Endothelial cell of hepatic sinusoid (primary cell): ENCODE measurements at regions not wholly inside any gene's neighbourhood (a gene's known extent, or its start where the extent isn't known, plus 50 kb on each side); places are given as distances from the start of the nearest gene placed in this dataset.
"Not testable (repeated sequence)": the region's sequence is repeated elsewhere in the genome, so short reads cannot be mapped to it uniquely, and the experiment has no call there.

Source experiments
- in situ Hi-C: cut with HindIII; loops from 2 replicates; pipeline ENCODE4 v1.10.0; 2017; ENCODE audit warnings: low sequenced_read_pairs

DNA sequence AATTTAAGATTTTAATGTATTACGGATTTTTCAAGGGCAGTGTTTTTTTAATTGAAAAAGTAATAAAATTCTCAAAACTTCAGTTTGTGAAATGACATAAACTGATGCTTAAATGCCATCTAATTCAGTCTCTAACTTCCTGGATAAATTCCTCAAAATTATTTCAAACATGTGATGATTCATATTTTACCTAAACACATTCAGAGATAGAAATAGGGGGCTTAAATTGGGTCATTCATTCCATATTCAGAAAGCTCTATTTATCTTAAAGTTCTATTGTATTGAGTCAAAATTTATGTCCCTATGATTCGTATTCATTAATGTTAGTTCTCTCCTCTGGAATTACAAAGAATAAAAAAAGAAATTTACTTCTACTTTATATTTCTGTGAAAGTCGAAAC is 713.6 kb upstream of the CHRM3 start:
- in situ Hi-C loops: no loop called here

DNA sequence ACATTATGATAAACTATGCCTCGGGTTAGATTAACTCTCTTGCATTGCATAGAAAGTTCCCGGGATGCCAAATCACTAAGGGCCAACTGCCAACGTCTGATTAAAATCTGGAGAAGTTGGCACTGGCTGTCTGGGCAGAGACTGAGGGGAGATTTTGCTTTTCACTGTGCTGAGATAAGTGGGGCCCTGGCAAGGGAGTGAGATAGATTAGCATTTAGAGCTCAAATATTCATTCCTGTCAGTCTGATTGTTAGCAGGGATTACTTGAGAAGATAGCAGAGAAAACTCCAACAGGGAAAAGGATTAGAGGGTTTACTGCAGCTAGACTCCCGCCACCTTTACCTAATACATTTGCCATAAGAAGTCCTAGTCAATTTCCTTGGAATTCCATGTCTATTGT is 714.1 kb upstream of the CHRM3 start:
- in situ Hi-C loops: no loop called here

DNA sequence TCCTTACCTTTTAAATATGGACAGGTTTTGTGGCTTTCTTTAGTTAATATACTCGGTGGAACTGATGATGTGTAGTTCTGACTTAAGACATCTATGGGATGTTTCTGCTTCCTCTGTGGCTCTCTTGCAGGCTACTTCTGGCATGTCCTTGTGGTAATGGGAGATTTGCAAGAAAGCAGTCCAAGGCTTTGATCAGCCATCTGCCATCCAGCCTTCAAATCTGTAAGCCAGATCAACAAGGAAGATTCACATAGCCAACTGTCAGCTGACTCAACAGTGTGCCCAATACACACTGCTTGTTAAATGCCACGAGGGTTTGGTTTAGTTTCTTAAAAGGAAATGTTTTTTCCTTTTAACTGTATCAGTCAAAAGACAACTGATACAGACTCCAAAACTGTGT is 722.2 kb upstream of the CHRM3 start:
- in situ Hi-C loops: no loop called here

DNA sequence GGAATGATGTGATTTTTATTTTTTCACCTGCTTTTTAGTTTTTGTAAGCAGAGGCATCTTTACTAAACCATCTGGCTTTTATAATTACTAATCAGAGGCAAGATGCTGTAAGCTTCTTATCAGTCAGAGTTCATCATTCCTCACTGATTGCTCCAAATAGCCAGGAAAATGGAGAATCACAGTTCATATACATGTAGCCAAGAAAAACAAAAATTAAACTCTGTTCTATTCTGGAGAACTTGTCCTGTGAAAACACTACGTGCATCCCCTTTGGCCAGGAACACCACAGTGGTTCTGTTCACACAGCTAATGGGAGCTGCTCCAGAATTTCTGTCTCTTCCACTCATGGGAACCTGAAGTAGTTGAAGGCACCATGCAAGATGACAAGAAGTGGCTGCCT is 725.5 kb upstream of the CHRM3 start:
- in situ Hi-C loops: no loop called here

DNA sequence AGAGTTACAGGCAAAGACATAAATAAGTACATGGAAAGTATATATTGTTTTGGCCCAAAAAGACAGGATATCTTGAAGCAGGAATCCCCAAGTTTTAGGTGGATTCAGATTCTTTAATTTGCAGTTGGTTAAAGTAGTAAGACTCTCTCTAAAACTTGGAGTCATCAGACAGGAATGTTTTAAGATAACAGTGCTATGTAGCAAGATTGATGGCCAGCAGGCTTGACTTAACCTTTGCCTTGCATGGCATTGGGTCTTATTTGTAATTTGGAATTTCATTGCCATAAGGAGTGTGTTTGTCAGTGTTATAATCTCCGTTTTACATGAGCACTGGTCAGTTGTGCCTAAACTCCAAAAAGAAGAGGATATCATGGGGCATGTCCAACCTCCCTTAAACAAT is 727.6 kb upstream of the CHRM3 start:
- in situ Hi-C loops: no loop called here

DNA sequence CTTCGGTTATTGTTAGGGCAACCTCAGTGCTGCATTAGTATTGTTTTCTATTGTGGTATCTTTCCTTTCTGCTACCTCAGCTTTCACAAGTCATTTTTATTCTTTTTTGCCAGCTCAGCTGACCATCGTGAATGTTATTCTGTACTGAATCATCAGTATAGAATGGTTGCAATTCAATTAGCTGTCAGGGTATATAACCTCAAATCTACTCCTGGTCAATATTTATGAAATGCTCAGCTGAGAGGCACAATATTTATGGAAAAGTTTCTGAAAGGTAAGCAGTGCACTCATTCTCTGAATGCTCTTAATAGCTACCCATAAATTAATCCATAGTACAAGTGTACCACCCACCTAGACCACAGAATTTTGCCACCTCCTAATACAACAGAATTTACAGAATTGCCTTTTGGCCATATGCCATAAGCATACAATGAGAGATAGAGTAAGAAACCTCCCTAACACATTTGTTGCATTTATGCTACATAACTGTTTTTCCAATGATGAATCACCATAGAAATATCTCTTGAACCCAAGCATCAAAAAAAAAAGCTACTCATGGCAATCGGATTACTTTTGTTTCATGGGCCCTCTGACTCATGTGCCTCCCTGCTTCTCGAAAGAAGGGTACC is 732.6 kb upstream of the CHRM3 start:
- in situ Hi-C loops: no loop called here

DNA sequence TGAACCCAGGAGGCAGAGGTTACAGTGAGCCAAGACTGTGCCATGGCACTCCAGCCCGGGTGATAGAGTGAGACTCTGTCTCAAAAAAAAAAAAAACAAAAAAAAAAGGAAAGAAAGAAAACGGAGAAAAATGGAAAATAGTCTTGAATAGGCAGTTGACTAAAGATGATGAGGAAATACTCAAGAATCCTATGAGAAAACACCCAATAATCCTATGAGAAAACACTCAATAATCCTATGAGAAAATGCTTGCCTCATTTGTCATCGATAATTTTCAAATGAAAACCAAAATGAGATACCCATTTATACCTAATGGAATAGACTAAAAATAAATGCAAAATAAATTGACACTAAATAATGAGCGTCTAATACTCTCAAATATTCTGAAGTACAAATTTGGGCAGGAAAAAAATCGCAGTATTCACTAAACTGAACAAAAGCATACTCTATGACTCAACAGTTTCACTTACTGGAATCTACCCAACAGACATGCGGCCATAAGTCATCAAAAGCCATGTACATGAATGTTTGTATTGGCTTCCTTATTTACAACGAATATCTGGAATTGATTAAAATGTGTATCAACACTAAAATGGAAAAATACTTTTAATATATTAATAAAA is 733.9 kb upstream of the CHRM3 start:
- in situ Hi-C loops: no loop called here

DNA sequence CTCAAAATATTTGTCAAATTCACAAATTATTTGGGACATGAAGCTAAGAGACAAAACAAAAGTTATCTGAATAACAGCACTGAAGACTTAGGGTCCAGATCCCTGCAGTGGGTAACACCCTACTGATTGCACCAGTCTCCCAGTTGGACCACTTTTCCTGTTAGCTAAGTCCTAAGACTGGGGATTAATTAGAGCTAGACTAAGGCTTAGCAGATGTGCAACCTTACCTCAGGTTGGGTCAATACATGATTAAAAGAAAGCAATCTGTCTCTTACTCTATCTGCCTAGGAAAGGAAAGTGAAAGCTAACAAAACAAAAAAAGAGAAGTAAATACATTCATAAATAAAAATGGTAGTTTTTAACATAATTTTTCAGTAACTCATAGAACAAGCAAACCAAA is 737.2 kb upstream of the CHRM3 start:
- in situ Hi-C loops: no loop called here

DNA sequence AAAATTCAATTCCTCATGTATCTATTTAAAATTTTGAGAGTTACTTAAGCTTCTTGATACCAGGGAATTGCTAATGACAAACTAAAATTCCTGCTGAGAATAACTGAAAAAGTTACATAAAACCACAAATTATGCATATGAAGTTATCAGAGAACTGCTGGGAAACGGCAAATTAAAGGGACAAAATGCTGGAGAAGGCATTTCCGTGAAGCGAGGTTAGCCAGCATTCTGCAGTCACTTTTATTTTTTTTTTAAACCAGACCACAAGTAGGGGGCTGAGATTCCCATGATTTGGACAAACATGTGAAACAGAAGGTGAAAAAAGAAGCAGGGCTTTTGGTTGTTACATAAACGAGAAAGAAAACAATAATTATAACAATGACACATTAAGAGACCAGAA is 737.6 kb upstream of the CHRM3 start:
- in situ Hi-C loops: no loop called here

DNA sequence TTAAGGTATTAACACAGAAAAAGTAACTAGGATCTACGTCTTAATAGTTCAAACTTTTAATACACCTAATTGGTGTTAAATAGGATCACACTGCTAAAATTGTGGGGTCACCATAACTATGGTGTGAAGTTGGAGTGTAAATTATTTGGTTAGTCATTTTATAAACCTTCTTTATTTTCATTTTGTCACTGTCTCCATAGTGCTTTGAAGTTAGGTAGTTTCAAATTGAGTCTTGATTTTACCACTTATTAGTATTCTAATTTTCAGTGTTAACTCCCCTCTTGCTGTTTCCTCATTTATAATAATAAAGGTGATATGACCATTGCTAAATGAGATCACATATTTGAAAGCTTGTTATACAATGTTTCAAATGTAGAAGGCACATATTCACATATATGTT is 738.1 kb upstream of the CHRM3 start:
- in situ Hi-C loops: no loop called here

DNA sequence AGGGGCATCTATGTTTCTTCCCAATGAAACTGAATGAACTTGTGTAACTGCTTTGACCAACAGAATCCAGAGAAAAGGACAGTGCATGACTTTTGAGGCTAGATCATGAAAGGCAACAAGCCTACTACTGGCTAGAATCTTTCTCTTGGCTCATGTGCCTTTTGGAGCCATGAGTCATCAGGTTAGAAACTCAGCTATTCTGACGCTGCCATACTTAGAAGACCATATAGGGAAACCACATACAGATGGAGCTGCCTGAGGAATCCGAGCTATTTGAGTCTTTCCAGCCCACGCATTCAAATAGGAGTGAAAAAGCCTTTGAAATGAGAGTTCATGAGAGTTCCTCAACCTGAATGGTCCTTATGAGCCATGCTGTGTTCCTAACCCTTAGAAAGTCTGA is 738.5 kb upstream of the CHRM3 start:
- in situ Hi-C loops: no loop called here

DNA sequence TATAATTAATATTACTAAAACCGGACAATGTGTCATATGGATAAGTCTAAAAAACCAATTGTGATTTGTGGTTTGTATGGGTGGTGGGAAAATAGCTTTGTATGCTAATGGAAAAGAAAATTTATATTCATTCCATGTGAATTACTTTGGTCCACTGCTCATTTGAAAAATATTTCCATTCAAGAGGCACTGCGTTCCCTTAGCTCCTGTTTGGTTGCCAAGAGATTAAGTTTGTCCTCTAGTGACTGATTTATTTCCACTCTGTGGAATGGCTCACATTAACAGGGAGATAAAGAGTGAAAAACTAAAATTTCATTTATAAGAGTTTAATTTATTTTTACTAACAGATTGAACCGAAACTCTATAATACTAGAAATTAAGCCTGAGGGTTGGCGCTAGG is 744.1 kb upstream of the CHRM3 start:
- in situ Hi-C loops: no loop called here

DNA sequence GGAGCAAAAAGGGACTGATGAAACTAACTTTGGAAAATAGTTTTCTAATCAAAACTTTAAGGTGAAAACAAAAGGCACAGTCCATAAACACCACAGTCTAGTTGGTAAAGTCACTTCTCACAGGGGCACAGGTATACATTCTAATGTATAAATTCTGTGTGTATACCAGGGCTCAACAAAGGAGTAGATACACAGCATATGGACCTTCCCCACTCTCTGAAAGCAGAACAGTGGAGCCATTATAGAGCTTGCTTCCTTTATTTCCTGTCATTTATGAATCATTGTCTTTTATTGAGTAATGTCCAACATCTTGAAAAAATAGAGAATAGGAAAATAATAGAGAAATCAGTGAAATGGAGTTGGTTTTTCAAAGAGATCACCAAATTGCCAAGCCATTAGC is 746.5 kb upstream of the CHRM3 start:
- in situ Hi-C loops: no loop called here

DNA sequence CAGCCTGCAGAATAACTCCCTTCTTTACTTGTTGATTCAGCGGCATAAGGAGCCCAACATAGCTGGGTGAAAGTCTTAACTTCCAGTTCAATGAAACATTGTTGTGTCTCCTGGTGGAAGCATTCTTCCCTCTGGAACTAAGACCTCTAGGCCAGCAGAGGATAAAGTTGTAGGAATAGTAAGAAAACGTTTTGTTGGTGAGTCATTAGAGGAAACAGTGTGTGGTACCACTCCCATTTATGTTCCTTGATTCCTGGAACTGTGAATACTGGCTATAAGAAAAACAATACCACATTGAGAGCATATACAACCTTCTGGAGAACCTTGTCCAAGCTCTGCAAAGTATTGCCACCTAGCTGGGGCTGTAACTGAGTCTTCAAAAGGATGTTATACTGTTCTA is 737.4 kb upstream of the ZP4 start:
- in situ Hi-C loops: no loop called here

DNA sequence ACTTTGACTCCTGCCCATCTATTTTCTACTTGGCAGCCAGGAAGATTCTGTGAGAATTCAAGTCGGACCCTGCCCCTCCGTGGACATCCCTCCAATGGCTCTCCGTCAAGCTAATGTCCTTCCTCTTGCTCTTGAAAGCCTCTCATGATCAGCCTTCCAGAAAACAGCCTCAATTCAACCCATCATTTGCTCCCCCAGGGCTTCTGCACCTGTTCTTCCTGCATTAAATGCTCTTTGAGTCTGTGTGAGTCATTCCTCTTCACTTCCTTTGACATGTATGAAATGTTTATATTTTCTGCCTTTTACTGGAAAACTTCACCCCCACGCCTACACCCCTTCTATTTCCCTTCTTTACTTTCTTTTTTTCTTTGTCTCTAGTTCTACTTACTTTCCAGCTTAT is 734.1 kb upstream of the ZP4 start:
- in situ Hi-C loops: no loop called here

DNA sequence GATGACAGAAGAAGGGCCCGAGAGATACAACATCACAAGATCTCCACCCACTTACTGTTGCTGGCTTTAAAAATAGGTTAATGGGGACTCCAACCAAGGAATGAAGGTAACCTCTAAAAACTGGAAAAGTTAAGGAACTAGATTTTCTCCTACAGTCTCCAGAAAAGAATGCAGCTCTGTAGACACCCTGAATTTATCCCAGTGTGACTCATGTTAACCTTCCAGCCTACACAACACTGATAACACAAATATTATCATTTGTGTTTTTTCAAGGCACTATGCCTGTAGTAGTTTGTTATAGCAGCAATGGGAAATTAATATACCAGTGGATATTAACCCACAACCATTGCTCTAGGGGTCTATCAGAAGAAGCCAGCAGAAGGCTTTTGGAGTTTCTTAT is 730.7 kb upstream of the ZP4 start:
- in situ Hi-C loops: no loop called here

DNA sequence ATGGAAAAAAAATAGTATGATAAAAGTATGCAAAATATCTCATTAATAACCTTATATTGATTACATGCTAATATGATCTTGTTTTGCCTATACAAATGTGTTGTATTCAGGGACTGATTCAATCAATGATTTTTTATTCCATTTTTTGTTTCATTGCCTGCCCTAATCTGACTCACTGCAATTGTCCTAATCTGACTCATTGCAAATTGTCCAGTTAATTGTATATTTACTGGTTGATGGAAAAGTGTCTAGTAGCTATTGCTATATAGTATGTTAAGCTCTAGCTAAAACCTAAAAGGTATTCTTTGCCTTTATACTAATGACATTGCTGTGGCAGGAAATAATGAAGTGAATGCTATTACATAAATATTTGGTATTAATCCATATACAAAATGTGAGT is 728.9 kb upstream of the ZP4 start:
- in situ Hi-C loops: no loop called here

DNA sequence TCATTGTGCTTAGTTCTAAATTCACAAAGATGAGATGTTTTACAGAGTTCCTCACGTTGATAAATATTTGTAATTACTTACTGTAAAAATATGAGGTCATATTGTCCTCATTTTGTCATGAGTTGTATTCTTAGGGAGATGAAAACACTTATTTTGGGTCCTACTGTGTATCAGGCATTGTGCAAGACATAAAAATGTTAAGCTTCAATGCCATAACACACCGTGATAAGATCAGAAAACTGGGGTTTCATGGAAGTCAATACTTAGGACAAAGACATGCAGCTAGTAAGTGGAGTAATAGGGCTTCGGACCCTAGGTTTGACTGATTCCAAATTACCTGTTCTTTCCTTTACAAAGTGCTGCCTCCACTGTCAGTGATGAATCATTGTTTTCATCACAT is 720.7 kb upstream of the ZP4 start:
- in situ Hi-C loops: no loop called here

DNA sequence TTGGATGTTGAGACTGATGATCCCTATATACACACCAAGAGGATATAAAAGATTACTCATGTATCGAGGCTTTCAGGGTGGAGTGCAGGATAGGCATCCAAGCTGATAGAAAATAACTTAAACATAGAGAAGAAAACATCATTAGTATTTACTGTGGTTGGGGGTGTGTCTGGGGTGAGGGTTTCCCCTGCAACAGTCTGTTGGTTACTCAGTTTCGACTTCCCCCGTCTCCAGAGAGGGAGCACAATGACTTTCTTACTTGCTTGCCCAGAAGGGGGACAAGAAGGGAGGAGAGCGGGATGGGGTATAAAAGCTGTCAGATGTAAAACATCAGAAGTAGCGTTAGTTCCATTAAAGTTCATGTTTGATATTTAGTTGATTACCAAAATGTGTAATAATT is 717.4 kb upstream of the ZP4 start:
- in situ Hi-C loops: no loop called here

DNA sequence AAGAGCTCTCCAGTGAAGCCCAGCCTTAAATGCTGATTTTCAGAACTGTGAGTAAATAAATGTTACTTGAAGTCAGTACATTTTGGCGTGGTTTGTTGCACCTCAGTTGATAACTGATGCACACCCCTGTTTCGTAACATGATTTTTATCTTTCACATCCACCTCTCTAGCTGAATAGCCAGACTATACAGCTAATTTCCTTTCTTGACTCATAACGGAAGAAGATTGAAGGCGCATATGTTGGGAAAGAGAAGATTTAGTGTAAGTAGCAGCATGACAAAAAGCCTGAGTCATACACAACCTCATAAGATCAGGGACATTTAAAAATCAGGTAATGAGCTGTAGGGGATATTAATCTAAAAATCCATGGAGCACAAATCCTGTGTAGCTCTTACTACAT is 716.2 kb upstream of the ZP4 start:
- in situ Hi-C loops: no loop called here

DNA sequence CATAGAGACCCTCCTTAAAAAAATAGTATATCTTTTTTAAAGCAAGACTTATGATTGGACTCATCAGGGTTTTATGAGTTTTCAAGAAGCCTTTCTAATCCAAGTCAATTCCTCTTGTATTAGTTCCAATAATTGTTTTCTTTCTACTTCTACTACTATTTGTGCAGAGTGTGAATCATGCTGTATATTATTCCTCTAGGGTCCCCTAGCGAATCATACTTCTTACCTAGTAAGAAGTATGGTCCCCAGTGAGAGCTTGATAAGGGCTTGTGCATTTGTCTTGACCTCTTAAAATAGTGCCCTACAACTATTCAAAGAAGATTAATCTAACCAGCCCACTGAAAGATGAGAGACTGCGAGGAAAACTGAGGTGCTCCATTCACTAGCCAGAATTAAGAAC is 715.7 kb upstream of the ZP4 start:
- in situ Hi-C loops: no loop called here

DNA sequence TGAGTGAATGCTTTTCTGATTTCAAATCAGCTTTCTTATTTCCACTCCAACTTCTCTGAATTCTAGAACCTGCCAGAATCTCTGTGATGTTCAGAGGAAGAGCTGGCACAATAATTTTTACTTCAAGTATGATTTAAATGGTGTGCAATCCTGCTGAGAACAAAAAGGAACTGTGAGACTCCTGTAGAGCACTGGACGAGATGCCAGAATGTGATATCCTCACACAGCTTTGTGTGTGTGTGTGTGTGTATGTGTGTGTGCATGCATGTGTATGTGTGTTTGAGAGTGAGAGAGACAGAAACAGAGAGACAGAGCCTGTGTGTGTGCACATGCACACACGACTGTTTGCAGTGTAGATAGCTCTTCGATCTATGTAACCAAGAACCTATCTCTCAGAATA is 713.6 kb upstream of the ZP4 start:
- in situ Hi-C loops: no loop called here

DNA sequence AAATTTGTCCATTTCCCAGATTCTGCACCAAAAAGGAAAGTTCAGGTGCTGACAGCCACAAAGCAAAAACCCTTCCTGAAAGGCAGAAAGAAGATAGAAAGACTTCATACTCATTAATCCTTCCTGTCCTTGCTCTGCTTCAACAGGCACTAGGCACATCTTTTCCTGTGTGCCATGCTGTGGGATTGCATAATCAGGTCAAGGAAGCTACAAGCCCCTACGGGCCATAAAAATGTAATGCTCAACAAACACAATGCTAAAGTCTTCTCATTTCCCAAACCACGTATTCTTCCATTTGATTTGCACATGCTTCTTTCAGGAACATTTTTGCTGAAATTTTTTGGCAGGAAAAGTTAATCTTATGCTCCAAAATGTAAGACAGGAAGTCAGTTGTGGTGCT is 710.9 kb upstream of the ZP4 start:
- in situ Hi-C loops: not testable (repeated sequence)
